Activated CD4-positive, alpha-beta T cell treated with anti-CD3 and anti-CD28 coated beads, Interleukin-2, amount 50 U/mL, for 48 hours (primary cell): ENCODE measurements at regions not wholly inside any gene's neighbourhood (a gene's known extent, or its start where the extent isn't known, plus 50 kb on each side); places are given as distances from the start of the nearest gene placed in this dataset.
"Not testable (repeated sequence)": the region's sequence is repeated elsewhere in the genome, so short reads cannot be mapped to it uniquely, and the experiment has no call there.

Experiments
- DNase-seq, 2 experiments: peaks; one replicate each; pipeline ENCODE4 v3.0.0-alpha.2; 2020

- no peak for DNase-seq
These were observed 1336.7 kb upstream of the CITED2 start for GRCh38 chr6:140711019-140711613.

- DNase-seq = no peak
These were observed 1334.0 kb upstream of the CITED2 start for GRCh38 chr6:140708441-140708840.

- not testable (repeated sequence) for DNase-seq
These were observed 1329.6 kb upstream of the CITED2 start for GRCh38 chr6:140704008-140704407.

GRCh38 chr6:140697585-140697984, 1323.1 kb upstream of the CITED2 start:
- DNase-seq = no peak

- no peak for DNase-seq
These were observed 1310.5 kb upstream of the CITED2 start for GRCh38 chr6:140684776-140685550.

- DNase-seq = no peak
These were observed 1303.5 kb upstream of the CITED2 start for GRCh38 chr6:140677781-140678528.

- no peak for DNase-seq
These were observed 1297.5 kb upstream of the CITED2 start for GRCh38 chr6:140671926-140672325.

GRCh38 chr6:140670021-140670420, 1295.6 kb upstream of the CITED2 start:
- DNase-seq = no peak

- DNase-seq = no peak
These were observed 1294.9 kb upstream of the CITED2 start for GRCh38 chr6:140669321-140669720.

GRCh38 chr6:140663772-140664171, 1289.3 kb upstream of the CITED2 start:
- DNase-seq = no peak

- DNase-seq = no peak
These were observed 1288.6 kb upstream of the CITED2 start for GRCh38 chr6:140663094-140663493.

- no peak for DNase-seq
These were observed 1287.2 kb upstream of the CITED2 start for GRCh38 chr6:140661691-140662090.

GRCh38 chr6:140660295-140660694, 1285.8 kb upstream of the CITED2 start:
- DNase-seq = no peak

GRCh38 chr6:140653972-140654371, 1279.5 kb upstream of the CITED2 start:
- DNase-seq = no peak

- no peak for DNase-seq
These were observed 1279.1 kb upstream of the CITED2 start for GRCh38 chr6:140653506-140653905.

- not testable (repeated sequence) for DNase-seq
These were observed 1275.1 kb upstream of the CITED2 start for GRCh38 chr6:140649502-140649901.

- not testable (repeated sequence) for DNase-seq
These were observed 1272.9 kb upstream of the CITED2 start for GRCh38 chr6:140647322-140647721.

GRCh38 chr6:140644017-140644416, 1269.6 kb upstream of the CITED2 start:
- DNase-seq = no peak

- no peak for DNase-seq
These were observed 1267.0 kb upstream of the CITED2 start for GRCh38 chr6:140641412-140641811.

GRCh38 chr6:140636908-140637402, 1262.5 kb upstream of the CITED2 start:
- no peak for DNase-seq

GRCh38 chr6:140636271-140636907, 1261.9 kb upstream of the CITED2 start:
- DNase-seq = no peak

GRCh38 chr6:140627002-140627401, 1252.6 kb upstream of the CITED2 start:
- no peak for DNase-seq

- no peak for DNase-seq
These were observed 1249.0 kb upstream of the CITED2 start for GRCh38 chr6:140623498-140623897.
